Kidney (tissue), 10 donors: ENCODE measurements at regions not wholly inside any gene's neighbourhood (a gene's known extent, or its start where the extent isn't known, plus 50 kb on each side); places are given as distances from the start of the nearest gene placed in this dataset.
"Not testable (repeated sequence)": the region's sequence is repeated elsewhere in the genome, so short reads cannot be mapped to it uniquely, and the experiment has no call there.

Source experiments
- DNase-seq, 5 donors: peaks; one replicate each; pipeline ENCODE4 v3.0.0-alpha.2; 2013 to 2020
- FAIRE-seq: peaks from 2 replicates; lab custom pipeline; 2012; peaks lifted over from hg19 to GRCh38; lab: Jason Lieb, UNC
- H3K27ac ChIP-seq, 2 donors: one replicate each; pipeline ENCODE4 v1.7.0; 2013; ENCODE audit warnings: low read depth in 2 of 2, low read length in 2 of 2, inconsistent platforms in 1 of 2
- H3K27me3 ChIP-seq: one replicate; pipeline ENCODE4 v1.7.1; 2013; ENCODE audit warnings: low read length, inconsistent platforms; ENCODE audit not compliant: control insufficient read depth, insufficient read depth
- H3K36me3 ChIP-seq, 3 donors: one replicate each; pipeline versions ENCODE4 v1.7.0 to v1.7.1; 2013; ENCODE audit warnings: low read length in 3 of 3, control low read depth in 1 of 3, inconsistent platforms in 1 of 3; ENCODE audit not compliant: insufficient read depth in 3 of 3, control insufficient read depth in 2 of 3
- H3K4me1 ChIP-seq, 3 donors: one replicate each; pipeline versions ENCODE4 v1.7.0 to v1.7.1; 2013; ENCODE audit warnings: low read length in 3 of 3, inconsistent platforms in 1 of 3, low read depth in 1 of 3; ENCODE audit not compliant: control insufficient read depth in 2 of 3, insufficient read depth in 2 of 3
- H3K4me3 ChIP-seq, 3 donors: one replicate each; pipeline versions ENCODE4 v1.7.0 to v1.8.1; 2013; ENCODE audit warnings: low read length in 3 of 3, control low read depth in 1 of 3, inconsistent platforms in 1 of 3
- H3K9ac ChIP-seq, 3 donors: one replicate each; pipeline versions ENCODE4 v1.7.0 to v1.7.1; 2013; ENCODE audit warnings: low read length in 3 of 3, control low read depth in 1 of 3, inconsistent platforms in 1 of 3
- H3K9me3 ChIP-seq, 3 donors: one replicate each; pipeline versions ENCODE4 v1.7.0 to v1.7.1; 2013; ENCODE audit warnings: low read length in 3 of 3, control low read depth in 1 of 3, inconsistent platforms in 1 of 3; ENCODE audit not compliant: control insufficient read depth in 2 of 3, insufficient read depth in 1 of 3
- intact Hi-C: fragments of 100-400 bp; cut with DNase I; formaldehyde crosslinking; loops from one replicate; pipeline ENCODE4 v1.11.1; 2022
- donor health status: control.
- donor health status: control.
- donor health status: DM: yes; HTN: yes; CAD: no.
- donor health status: Normal renal cell carcinoma (clear cell type).

GRCh38 chr12:10453-10852, 56.1 kb upstream of the IQSEC3 start:
- intact Hi-C loops, H3K9me3 ChIP-seq, H3K4me1 ChIP-seq, H3K36me3 ChIP-seq, H3K27me3 ChIP-seq, H3K4me3 ChIP-seq, FAIRE-seq, H3K27ac ChIP-seq, H3K9ac ChIP-seq, DNase-seq: not testable (repeated sequence)

GRCh38 chr12:10879-11812, 55.4 kb upstream of the IQSEC3 start:
- H3K4me3 ChIP-seq, intact Hi-C loops, FAIRE-seq, H3K27me3 ChIP-seq, H3K36me3 ChIP-seq, H3K27ac ChIP-seq, H3K4me1 ChIP-seq, H3K9ac ChIP-seq, H3K9me3 ChIP-seq: not testable (repeated sequence)
- peak in 1 of 5 donors; percentile 60 for DNase-seq

GRCh38 chr12:12306-12705, 54.3 kb upstream of the IQSEC3 start:
- H3K4me1 ChIP-seq, DNase-seq, FAIRE-seq, H3K27me3 ChIP-seq, H3K36me3 ChIP-seq, H3K27ac ChIP-seq, intact Hi-C loops, H3K4me3 ChIP-seq, H3K9me3 ChIP-seq, H3K9ac ChIP-seq: not testable (repeated sequence)

GRCh38 chr12:12725-13640, 53.6 kb upstream of the IQSEC3 start:
- H3K9me3 ChIP-seq, H3K9ac ChIP-seq, FAIRE-seq, H3K27me3 ChIP-seq, intact Hi-C loops, H3K27ac ChIP-seq, H3K4me3 ChIP-seq, H3K36me3 ChIP-seq, H3K4me1 ChIP-seq: not testable (repeated sequence)
- DNase-seq, result peak in 1 of 5 donors; percentile 72

- intact Hi-C loops, FAIRE-seq, H3K27ac ChIP-seq, H3K27me3 ChIP-seq, DNase-seq, H3K36me3 ChIP-seq, H3K4me3 ChIP-seq, H3K9ac ChIP-seq, H3K9me3 ChIP-seq, H3K4me1 ChIP-seq: not testable (repeated sequence)
These were observed 52.7 kb upstream of the IQSEC3 start for GRCh38 chr12:13841-14240.

GRCh38 chr12:14696-15095, 51.9 kb upstream of the IQSEC3 start:
- H3K27ac ChIP-seq, DNase-seq, H3K36me3 ChIP-seq, H3K9me3 ChIP-seq, H3K4me3 ChIP-seq, intact Hi-C loops, H3K27me3 ChIP-seq, H3K9ac ChIP-seq, H3K4me1 ChIP-seq, FAIRE-seq: not testable (repeated sequence)

GRCh38 chr12:15381-15780, 51.2 kb upstream of the IQSEC3 start:
- H3K9ac ChIP-seq, H3K36me3 ChIP-seq, H3K27me3 ChIP-seq, intact Hi-C loops, H3K4me1 ChIP-seq, DNase-seq, H3K27ac ChIP-seq, H3K4me3 ChIP-seq, FAIRE-seq, H3K9me3 ChIP-seq: not testable (repeated sequence)

- H3K4me1 ChIP-seq, H3K27ac ChIP-seq, H3K27me3 ChIP-seq, FAIRE-seq, H3K4me3 ChIP-seq, H3K36me3 ChIP-seq, intact Hi-C loops, H3K9me3 ChIP-seq, DNase-seq, H3K9ac ChIP-seq: not testable (repeated sequence)
These were observed 50.5 kb upstream of the IQSEC3 start for GRCh38 chr12:16019-16418.
